ENCODE measurements at regions not wholly inside any gene's neighbourhood (a gene's known extent, or its start where the extent isn't known, plus 50 kb on each side); places are given as distances from the start of the nearest gene placed in this dataset.

GRCh38 chr20:53658322-53658721, 64.7 kb upstream of the ZNF217 start:
- TF ChIP-seq, protein P1, sequence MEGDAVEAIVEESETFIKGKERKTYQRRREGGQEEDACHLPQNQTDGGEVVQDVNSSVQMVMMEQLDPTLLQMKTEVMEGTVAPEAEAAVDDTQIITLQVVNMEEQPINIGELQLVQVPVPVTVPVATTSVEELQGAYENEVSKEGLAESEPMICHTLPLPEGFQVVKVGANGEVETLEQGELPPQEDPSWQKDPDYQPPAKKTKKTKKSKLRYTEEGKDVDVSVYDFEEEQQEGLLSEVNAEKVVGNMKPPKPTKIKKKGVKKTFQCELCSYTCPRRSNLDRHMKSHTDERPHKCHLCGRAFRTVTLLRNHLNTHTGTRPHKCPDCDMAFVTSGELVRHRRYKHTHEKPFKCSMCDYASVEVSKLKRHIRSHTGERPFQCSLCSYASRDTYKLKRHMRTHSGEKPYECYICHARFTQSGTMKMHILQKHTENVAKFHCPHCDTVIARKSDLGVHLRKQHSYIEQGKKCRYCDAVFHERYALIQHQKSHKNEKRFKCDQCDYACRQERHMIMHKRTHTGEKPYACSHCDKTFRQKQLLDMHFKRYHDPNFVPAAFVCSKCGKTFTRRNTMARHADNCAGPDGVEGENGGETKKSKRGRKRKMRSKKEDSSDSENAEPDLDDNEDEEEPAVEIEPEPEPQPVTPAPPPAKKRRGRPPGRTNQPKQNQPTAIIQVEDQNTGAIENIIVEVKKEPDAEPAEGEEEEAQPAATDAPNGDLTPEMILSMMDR (IDR thresholded peaks at IDR 0.05 in 4 of 5, conservative IDR thresholded peaks at IDR 0.05 in 1 of 5): no peak
- TF ChIP-seq POLR2A (IDR thresholded peaks at IDR 0.05): no peak

All from gastrocnemius medialis (tissue), 4 donors.